HCT116 (cell line): ENCODE measurements at regions not wholly inside any gene's neighbourhood (a gene's known extent, or its start where the extent isn't known, plus 50 kb on each side); places are given as distances from the start of the nearest gene placed in this dataset.

Source experiments
- ATAC-seq: fragments of 200-7000 bp; cut with Tn5 transposase; 2 replicates; pipeline ENCODE4 v1.9.1; 2020; ENCODE audit warnings: mild to moderate bottlenecking, moderate library complexity
- BruUV-seq: library from RNA; stranded (reverse); fragments of 400-500 nt; replicated peaks from 2 replicates; lab custom pipeline; 2021; lab: Mats Ljungman, UMichigan
- CTCF ChIA-PET: fragments of 300-600 bp; sonication (Branson Sonifier 250); formaldehyde crosslinking; loops from one replicate; lab custom pipeline; 2021; ENCODE audit warnings: antibody characterized with exemption; lab: Charles Lee
- POLR2A ChIA-PET: fragments of 300-600, 350-600 bp; sonication (Branson Sonifier 250); formaldehyde crosslinking; loops from one replicate; lab custom pipeline; 2021; ENCODE audit warnings: antibody characterized with exemption; lab: Charles Lee
- RAD21 ChIA-PET, 2 experiments: fragments of 300-600 bp; sonication (Branson Sonifier 250); formaldehyde crosslinking; loops; one replicate each; lab custom pipeline; 2023; ENCODE audit warnings: low total read pairs in 2 of 2; ENCODE audit not compliant: uncharacterized antibody in 2 of 2, unreplicated experiment in 2 of 2, low non-redundant PET in 1 of 2; lab: Charles Lee
- DNase-seq: peaks from one replicate; pipeline ENCODE4 v3.0.0-alpha.2; 2010; ENCODE audit warnings: low read depth, low spot score
- H2AFZ ChIP-seq: fragments of 200-600 bp; shearing (Covaris generic), sonication (generic); 2 replicates; pipeline ENCODE4 v1.6.1; 2017; ENCODE audit warnings: low read depth, mixed run types, mixed read lengths, antibody characterized with exemption, low read length; ENCODE audit not compliant: poor library complexity, severe bottlenecking
- H3K27ac ChIP-seq: 2 replicates; pipeline ENCODE4 v1.5.1; 2012; ENCODE audit warnings: low read depth, low read length
- H3K27me3 ChIP-seq: fragments of 200-600 bp; sonication (generic); 2 replicates; pipeline ENCODE4 v1.6.1; 2016; ENCODE audit warnings: mixed run types, low read length, mixed read lengths; ENCODE audit not compliant: insufficient read depth
- H3K36me3 ChIP-seq, 2 experiments: fragments of 200-500 bp in 1 of 2; fragments of 200-600 bp in 1 of 2; sonication (Bioruptor generic) in 1 of 2; sonication (generic) in 1 of 2; 2 replicates each; pipeline versions ENCODE4 v1.5.1 to v1.6.1; 2014 to 2016; ENCODE audit warnings: low read length in 2 of 2, inconsistent platforms in 1 of 2, mixed read lengths in 1 of 2, mixed run types in 1 of 2; ENCODE audit not compliant: insufficient read depth in 2 of 2, control insufficient read depth in 1 of 2
- H3K4me1 ChIP-seq, 2 experiments: fragments of 200-600 bp in 1 of 2; sonication (generic) in 1 of 2; 2 replicates each; pipeline versions ENCODE4 v1.5.1 to v1.6.1; 2012 to 2017; ENCODE audit warnings: low read length in 2 of 2, inconsistent platforms in 1 of 2, mild to moderate bottlenecking in 1 of 2, mixed read lengths in 1 of 2, mixed run types in 1 of 2, moderate library complexity in 1 of 2; ENCODE audit not compliant: insufficient read depth in 2 of 2, control insufficient read depth in 1 of 2
- H3K4me2 ChIP-seq: fragments of 200-600 bp; sonication (generic); 2 replicates; pipeline ENCODE4 v1.6.1; 2017; ENCODE audit warnings: mixed run types, low read length, mixed read lengths
- H3K4me3 ChIP-seq, 2 experiments: fragments of 200-600 bp in 1 of 2; sonication (generic) in 1 of 2; replicated peaks in 1 of 2; 2 replicates each; pipeline ENCODE4 v1.5.1; 2011 to 2016; ENCODE audit warnings: low read length in 2 of 2, control low read depth in 1 of 2, low read depth in 1 of 2, mild to moderate bottlenecking in 1 of 2, mixed read lengths in 1 of 2, mixed run types in 1 of 2
- H3K79me2 ChIP-seq: fragments of 200-600 bp; sonication (generic); 2 replicates; pipeline ENCODE4 v1.6.1; 2017; ENCODE audit warnings: mild to moderate bottlenecking, mixed run types, low read length, moderate library complexity, mixed read lengths; ENCODE audit not compliant: insufficient read depth
- H3K9ac ChIP-seq: fragments of 200-600 bp; sonication (generic); 2 replicates; pipeline ENCODE4 v1.6.1; 2016; ENCODE audit warnings: low read length, mixed read lengths
- H3K9me2 ChIP-seq: fragments of 200-600 bp; sonication (generic), shearing (Covaris generic); 2 replicates; pipeline ENCODE4 v1.6.1; 2017; ENCODE audit warnings: mixed run types, mild to moderate bottlenecking, moderate library complexity; ENCODE audit not compliant: insufficient read depth
- H3K9me3 ChIP-seq, 2 experiments: fragments of 200-500 bp in 1 of 2; fragments of 200-600 bp in 1 of 2; sonication (Bioruptor generic) in 1 of 2; sonication (generic) in 1 of 2; 2 replicates each; pipeline ENCODE4 v1.6.1; 2014 to 2017; ENCODE audit warnings: low read length in 2 of 2, mixed read lengths in 2 of 2, inconsistent platforms in 1 of 2, low read depth in 1 of 2, mild to moderate bottlenecking in 1 of 2, mixed run types in 1 of 2, moderate library complexity in 1 of 2; ENCODE audit not compliant: control insufficient read depth in 1 of 2, insufficient read depth in 1 of 2
- H4K20me1 ChIP-seq: fragments of 200-600 bp; sonication (generic), shearing (Covaris generic); 2 replicates; pipeline ENCODE4 v1.6.1; 2017; ENCODE audit warnings: mixed run types, mild to moderate bottlenecking, moderate library complexity; ENCODE audit not compliant: insufficient read depth
- ATF3 ChIP-seq: IDR thresholded peaks from 2 replicates; pipeline ENCODE4 v1.6.1; 2012
- CBX3 ChIP-seq: IDR thresholded peaks from 2 replicates; pipeline ENCODE4 v1.6.1; 2012; ENCODE audit warnings: low read depth
- JUND ChIP-seq: IDR thresholded peaks from 2 replicates; pipeline ENCODE4 v1.6.1; 2012
- MAX ChIP-seq: IDR thresholded peaks from 2 replicates; pipeline ENCODE4 v1.6.1; 2012
- POLR2A ChIP-seq: IDR thresholded peaks from 2 replicates; pipeline ENCODE4 v1.7.0; 2011; ENCODE audit warnings: borderline replicate concordance; ENCODE audit not compliant: insufficient read depth, insufficient read length; ENCODE audit errors: extremely low read depth
- POLR2AphosphoS5 ChIP-seq: IDR thresholded peaks from 2 replicates; pipeline ENCODE4 v1.6.1; 2011; ENCODE audit warnings: mild to moderate bottlenecking, low read depth, low read length, moderate library complexity
- RAD21 ChIP-seq: IDR thresholded peaks from 2 replicates; pipeline ENCODE4 v1.6.1; 2012; ENCODE audit warnings: low read depth, mild to moderate bottlenecking
- SIN3A ChIP-seq: IDR thresholded peaks from 2 replicates; pipeline ENCODE4 v1.6.1; 2012; ENCODE audit warnings: low read depth
- SRF ChIP-seq: IDR thresholded peaks from 2 replicates; pipeline ENCODE4 v1.6.1; 2012; ENCODE audit warnings: low read depth
- YY1 ChIP-seq: IDR thresholded peaks from 2 replicates; pipeline ENCODE4 v1.6.1; 2011; ENCODE audit warnings: low read length, low read depth, moderate library complexity, mild to moderate bottlenecking; ENCODE audit not compliant: insufficient replicate concordance; ENCODE audit errors: extremely low read depth
- ZFX ChIP-seq: fragments of 450-650 bp; IDR thresholded peaks from 2 replicates; pipeline ENCODE4 v1.6.1; 2017
- intact Hi-C: fragments of 100-400 bp; cut with micrococcal nuclease; formaldehyde crosslinking; loops from 2 replicates; pipeline ENCODE4 v1.10.0; 2022
- TF ChIP-seq, protein P1 (sequence below): IDR thresholded peaks from 2 replicates; pipeline ENCODE4 v1.6.1; 2011; ENCODE audit warnings: mild to moderate bottlenecking, low read length, moderate library complexity; ENCODE audit not compliant: insufficient replicate concordance; ENCODE audit errors: extremely low read depth
- TF ChIP-seq, protein P2 (sequence below), 3 experiments: fragments of 200-600 bp in 1 of 3; sonication (generic) in 1 of 3; IDR thresholded peaks in 2 of 3; conservative IDR thresholded peaks in 1 of 3; 2 replicates each; pipeline ENCODE4 v1.5.1; 2012 to 2017; ENCODE audit warnings: low read depth in 2 of 3, low read length in 2 of 3, antibody characterized with exemption in 1 of 3, borderline replicate concordance in 1 of 3, control low read depth in 1 of 3, mild to moderate bottlenecking in 1 of 3, mixed read lengths in 1 of 3, mixed run types in 1 of 3, moderate library complexity in 1 of 3; ENCODE audit not compliant: insufficient read depth in 1 of 3
- TF ChIP-seq, protein P3 (sequence below): IDR thresholded peaks from 2 replicates; pipeline ENCODE4 v1.6.1; 2012; ENCODE audit warnings: low read depth

- TF ChIP-seq, protein P1, sequence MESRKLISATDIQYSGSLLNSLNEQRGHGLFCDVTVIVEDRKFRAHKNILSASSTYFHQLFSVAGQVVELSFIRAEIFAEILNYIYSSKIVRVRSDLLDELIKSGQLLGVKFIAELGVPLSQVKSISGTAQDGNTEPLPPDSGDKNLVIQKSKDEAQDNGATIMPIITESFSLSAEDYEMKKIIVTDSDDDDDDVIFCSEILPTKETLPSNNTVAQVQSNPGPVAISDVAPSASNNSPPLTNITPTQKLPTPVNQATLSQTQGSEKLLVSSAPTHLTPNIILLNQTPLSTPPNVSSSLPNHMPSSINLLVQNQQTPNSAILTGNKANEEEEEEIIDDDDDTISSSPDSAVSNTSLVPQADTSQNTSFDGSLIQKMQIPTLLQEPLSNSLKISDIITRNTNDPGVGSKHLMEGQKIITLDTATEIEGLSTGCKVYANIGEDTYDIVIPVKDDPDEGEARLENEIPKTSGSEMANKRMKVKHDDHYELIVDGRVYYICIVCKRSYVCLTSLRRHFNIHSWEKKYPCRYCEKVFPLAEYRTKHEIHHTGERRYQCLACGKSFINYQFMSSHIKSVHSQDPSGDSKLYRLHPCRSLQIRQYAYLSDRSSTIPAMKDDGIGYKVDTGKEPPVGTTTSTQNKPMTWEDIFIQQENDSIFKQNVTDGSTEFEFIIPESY: no peak
Observed at GRCh38 chr11:41609511-41609910, 150.1 kb upstream of the LRRC4C start (continued).

DNA sequence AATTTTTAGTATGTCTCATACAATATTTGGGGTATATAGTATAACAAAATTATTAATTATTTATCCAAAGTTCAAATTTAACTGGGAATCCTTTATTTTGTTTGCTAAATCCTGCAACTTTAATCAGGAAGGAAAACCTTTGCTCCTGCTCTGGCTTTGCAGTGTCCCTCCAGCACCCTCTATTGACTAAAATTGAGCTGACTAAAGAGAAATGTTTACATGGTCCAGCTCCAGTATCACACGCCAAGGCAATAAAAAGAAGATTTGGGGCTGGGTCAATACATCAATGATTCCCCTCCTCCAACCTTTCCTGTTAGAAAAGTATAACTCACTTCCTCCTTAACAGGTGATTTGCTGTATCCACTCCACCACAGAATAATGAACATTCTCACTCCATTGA, 153.0 kb upstream of the LRRC4C start:
- Histone ChIP-seq H3K27me3 (no peaks in the 10 kb centered on the region), H3K4me2 (no peak overlapping the region), H3K9me3 (peaks cover 7 to 14% of the 10 kb centered on the region in 2 experiments; a peak in 2 of 4 replicates), H3K79me2 (no peaks in the 10 kb centered on the region), H3K4me1 (no peaks in the 10 kb centered on the region), H3K9me2 (no peaks in the 10 kb centered on the region), H2AFZ (no peak overlapping the region), H3K27ac (no peak overlapping the region), H3K9ac (no peak overlapping the region), H3K4me3 (no peak overlapping the region), H3K36me3 (no peaks in the 10 kb centered on the region), H4K20me1 (no peaks in the 10 kb centered on the region)
- BruUV-seq: no TSS peak
- DNase-seq (no peak), ATAC-seq (no peak)
- ChIA-PET POLR2A (no interaction called here), RAD21 (no interaction called here), CTCF (no interaction called here)
- TF ChIP-seq CBX3: no peak
- TF ChIP-seq, protein P2, sequence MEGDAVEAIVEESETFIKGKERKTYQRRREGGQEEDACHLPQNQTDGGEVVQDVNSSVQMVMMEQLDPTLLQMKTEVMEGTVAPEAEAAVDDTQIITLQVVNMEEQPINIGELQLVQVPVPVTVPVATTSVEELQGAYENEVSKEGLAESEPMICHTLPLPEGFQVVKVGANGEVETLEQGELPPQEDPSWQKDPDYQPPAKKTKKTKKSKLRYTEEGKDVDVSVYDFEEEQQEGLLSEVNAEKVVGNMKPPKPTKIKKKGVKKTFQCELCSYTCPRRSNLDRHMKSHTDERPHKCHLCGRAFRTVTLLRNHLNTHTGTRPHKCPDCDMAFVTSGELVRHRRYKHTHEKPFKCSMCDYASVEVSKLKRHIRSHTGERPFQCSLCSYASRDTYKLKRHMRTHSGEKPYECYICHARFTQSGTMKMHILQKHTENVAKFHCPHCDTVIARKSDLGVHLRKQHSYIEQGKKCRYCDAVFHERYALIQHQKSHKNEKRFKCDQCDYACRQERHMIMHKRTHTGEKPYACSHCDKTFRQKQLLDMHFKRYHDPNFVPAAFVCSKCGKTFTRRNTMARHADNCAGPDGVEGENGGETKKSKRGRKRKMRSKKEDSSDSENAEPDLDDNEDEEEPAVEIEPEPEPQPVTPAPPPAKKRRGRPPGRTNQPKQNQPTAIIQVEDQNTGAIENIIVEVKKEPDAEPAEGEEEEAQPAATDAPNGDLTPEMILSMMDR (IDR thresholded peaks at IDR 0.05 in 2 of 3, conservative IDR thresholded peaks at IDR 0.05 in 1 of 3; ENCODE audit: borderline replicate concordance in 1 of 3, insufficient read depth in 1 of 3, low read depth in 2 of 3, low read length in 2 of 3): no peak
- no peak for TF ChIP-seq SRF
- TF ChIP-seq POLR2AphosphoS5: no peak
- TF ChIP-seq, protein P1: no peak
- no peak for TF ChIP-seq POLR2A
- TF ChIP-seq YY1: no peak
- no peak for TF ChIP-seq SIN3A
- TF ChIP-seq, protein P3, sequence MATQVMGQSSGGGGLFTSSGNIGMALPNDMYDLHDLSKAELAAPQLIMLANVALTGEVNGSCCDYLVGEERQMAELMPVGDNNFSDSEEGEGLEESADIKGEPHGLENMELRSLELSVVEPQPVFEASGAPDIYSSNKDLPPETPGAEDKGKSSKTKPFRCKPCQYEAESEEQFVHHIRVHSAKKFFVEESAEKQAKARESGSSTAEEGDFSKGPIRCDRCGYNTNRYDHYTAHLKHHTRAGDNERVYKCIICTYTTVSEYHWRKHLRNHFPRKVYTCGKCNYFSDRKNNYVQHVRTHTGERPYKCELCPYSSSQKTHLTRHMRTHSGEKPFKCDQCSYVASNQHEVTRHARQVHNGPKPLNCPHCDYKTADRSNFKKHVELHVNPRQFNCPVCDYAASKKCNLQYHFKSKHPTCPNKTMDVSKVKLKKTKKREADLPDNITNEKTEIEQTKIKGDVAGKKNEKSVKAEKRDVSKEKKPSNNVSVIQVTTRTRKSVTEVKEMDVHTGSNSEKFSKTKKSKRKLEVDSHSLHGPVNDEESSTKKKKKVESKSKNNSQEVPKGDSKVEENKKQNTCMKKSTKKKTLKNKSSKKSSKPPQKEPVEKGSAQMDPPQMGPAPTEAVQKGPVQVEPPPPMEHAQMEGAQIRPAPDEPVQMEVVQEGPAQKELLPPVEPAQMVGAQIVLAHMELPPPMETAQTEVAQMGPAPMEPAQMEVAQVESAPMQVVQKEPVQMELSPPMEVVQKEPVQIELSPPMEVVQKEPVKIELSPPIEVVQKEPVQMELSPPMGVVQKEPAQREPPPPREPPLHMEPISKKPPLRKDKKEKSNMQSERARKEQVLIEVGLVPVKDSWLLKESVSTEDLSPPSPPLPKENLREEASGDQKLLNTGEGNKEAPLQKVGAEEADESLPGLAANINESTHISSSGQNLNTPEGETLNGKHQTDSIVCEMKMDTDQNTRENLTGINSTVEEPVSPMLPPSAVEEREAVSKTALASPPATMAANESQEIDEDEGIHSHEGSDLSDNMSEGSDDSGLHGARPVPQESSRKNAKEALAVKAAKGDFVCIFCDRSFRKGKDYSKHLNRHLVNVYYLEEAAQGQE: no peak
- TF ChIP-seq ATF3: no peak
- TF ChIP-seq JUND: no peak
- TF ChIP-seq MAX: no peak
- no peak for TF ChIP-seq ZFX
- TF ChIP-seq RAD21: no peak
- intact Hi-C loops: no loop called here
